ENCODE measurements at regions not wholly inside any gene's neighbourhood (a gene's known extent, or its start where the extent isn't known, plus 50 kb on each side); places are given as distances from the start of the nearest gene placed in this dataset.

GRCh38 chr1:95409901-95410300, 175.9 kb downstream of the RWDD3 start:
- Histone ChIP-seq H3K27ac (no peak overlapping the region), H3K36me3 (no peaks in the 10 kb centered on the region), H3K9me3 (no peaks in the 10 kb centered on the region), H3K4me1 (no peaks in the 10 kb centered on the region), H3K4me3 (no peak overlapping the region), H3K27me3 (peaks cover 0 to 8% (median 0%) of the 10 kb centered on the region in 4 donors)
- TF ChIP-seq CTCF (IDR thresholded peaks at IDR 0.05) (no peak), POLR2A (IDR thresholded peaks at IDR 0.05) (no peak)
- intact Hi-C loops (cut with DNase I) = no loop called here
- no peak for DNase-seq
- WGBS, 2 donors = 55 to 69% methylated on average over 3 of the region's 3 CpGs

GRCh38 chr1:95415146-95415545, 181.1 kb downstream of the RWDD3 start:
- no peak for TF ChIP-seq CTCF (IDR thresholded peaks at IDR 0.05)
- TF ChIP-seq POLR2A (IDR thresholded peaks at IDR 0.05) = no peak
- H3K4me3 ChIP-seq = no peak overlapping the region
- DNase-seq = no peak
- no peaks in the 10 kb centered on the region for H3K36me3 ChIP-seq
- no peaks in the 10 kb centered on the region for H3K9me3 ChIP-seq
- no peak overlapping the region for H3K27ac ChIP-seq
- intact Hi-C loops (cut with DNase I) = no loop called here
- no peaks in the 10 kb centered on the region for H3K27me3 ChIP-seq
- no peaks in the 10 kb centered on the region for H3K4me1 ChIP-seq

GRCh38 chr1:95426772-95427171, 192.8 kb downstream of the RWDD3 start:
- WGBS, 2 donors = 62 to 67% methylated on average over 1 of the region's 1 CpG
- TF ChIP-seq CTCF (IDR thresholded peaks at IDR 0.05) = no peak
- TF ChIP-seq POLR2A (IDR thresholded peaks at IDR 0.05) = no peak
- Histone ChIP-seq H3K36me3 (no peaks in the 10 kb centered on the region), H3K27me3 (no peaks in the 10 kb centered on the region), H3K27ac (no peak overlapping the region), H3K4me3 (no peak overlapping the region), H3K9me3 (no peaks in the 10 kb centered on the region), H3K4me1 (no peaks in the 10 kb centered on the region)
- intact Hi-C loops (cut with DNase I) = no loop called here
- no peak for DNase-seq

GRCh38 chr1:95427525-95427924, 193.5 kb downstream of the RWDD3 start:
- Histone ChIP-seq H3K27me3 (no peaks in the 10 kb centered on the region), H3K9me3 (no peaks in the 10 kb centered on the region), H3K36me3 (no peaks in the 10 kb centered on the region), H3K27ac (no peak overlapping the region), H3K4me3 (no peak overlapping the region), H3K4me1 (no peaks in the 10 kb centered on the region)
- no peak for TF ChIP-seq POLR2A (IDR thresholded peaks at IDR 0.05)
- no peak for TF ChIP-seq CTCF (IDR thresholded peaks at IDR 0.05)
- intact Hi-C loops (cut with DNase I) = no loop called here
- DNase-seq = no peak

GRCh38 chr1:95431235-95431634, 197.2 kb downstream of the RWDD3 start:
- H3K9me3 ChIP-seq = no peaks in the 10 kb centered on the region
- no peaks in the 10 kb centered on the region for H3K36me3 ChIP-seq
- DNase-seq = no peak
- no peaks in the 10 kb centered on the region for H3K27me3 ChIP-seq
- H3K4me1 ChIP-seq = no peaks in the 10 kb centered on the region
- intact Hi-C loops (cut with DNase I) = no loop called here
- 42 to 43% methylated on average over 2 of the region's 2 CpGs for WGBS, 2 donors
- TF ChIP-seq CTCF (IDR thresholded peaks at IDR 0.05) (no peak), POLR2A (IDR thresholded peaks at IDR 0.05) (no peak)
- H3K4me3 ChIP-seq = no peak overlapping the region
- H3K27ac ChIP-seq = no peak overlapping the region
